ENCODE measurements at regions not wholly inside any gene's neighbourhood (a gene's known extent, or its start where the extent isn't known, plus 50 kb on each side); places are given as distances from the start of the nearest gene placed in this dataset.

GRCh38 chr2:139159177-139159576, 379.0 kb upstream of the NXPH2 start (continued):
- no peak for TF ChIP-seq ZSCAN4 (tag by site-specific recombination; IDR thresholded peaks at IDR 0.05)
- TF ChIP-seq SP2 (tag by site-specific recombination; IDR thresholded peaks at IDR 0.05), result no peak
- no peak for TF ChIP-seq ZNF202 (tag by site-specific recombination; IDR thresholded peaks at IDR 0.05; ENCODE audit: borderline replicate concordance)
- no peak for TF ChIP-seq ZBTB26 (tag by site-specific recombination; optimal IDR thresholded peaks at IDR 0.05)

GRCh38 chr2:139156730-139157129, 376.5 kb upstream of the NXPH2 start:
- ChIA-PET CTCF (interaction anchor here (0.7 kb wide), 1 partner anchor 1706 kb away, joined by 5 read pairs; no protein-coding TSS in a partner anchor), POLR2A (no interaction called here)
- H3K9me3 ChIP-seq (ENCODE audit: control insufficient read depth, insufficient read depth, low read depth, low read length), result no peaks in the 10 kb centered on the region
- H3K36me3 ChIP-seq (ENCODE audit: control insufficient read depth in 2 of 2, insufficient read depth in 1 of 2, low read length in 2 of 2), result no peaks in the 10 kb centered on the region
- H3K27ac ChIP-seq (ENCODE audit: extremely low read depth, low read depth, low read length), result no peak overlapping the region
- no peaks in the 10 kb centered on the region for H3K4me1 ChIP-seq (ENCODE audit: control insufficient read depth, insufficient read depth, low read length)
- H3K4me3 ChIP-seq (ENCODE audit: low read depth, low read length), result no peak overlapping the region
- no peak for TF ChIP-seq ZIC2 (tag by site-specific recombination; IDR thresholded peaks at IDR 0.05)
- TF ChIP-seq ZNF433 (tag by site-specific recombination; IDR thresholded peaks at IDR 0.05; ENCODE audit: low read depth), result no peak
- no peak for TF ChIP-seq KLF8 (tag by site-specific recombination; IDR thresholded peaks at IDR 0.05)
- TF ChIP-seq, protein P1, sequence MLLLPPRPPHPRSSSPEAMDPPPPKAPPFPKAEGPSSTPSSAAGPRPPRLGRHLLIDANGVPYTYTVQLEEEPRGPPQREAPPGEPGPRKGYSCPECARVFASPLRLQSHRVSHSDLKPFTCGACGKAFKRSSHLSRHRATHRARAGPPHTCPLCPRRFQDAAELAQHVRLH (tag by site-specific recombination; IDR thresholded peaks at IDR 0.05), result no peak
- no peak for TF ChIP-seq ZNF223 (tag by site-specific recombination; IDR thresholded peaks at IDR 0.05)
- no peak for TF ChIP-seq ZNF571 (tag by site-specific recombination; IDR thresholded peaks at IDR 0.05)
- TF ChIP-seq SCRT1 (tag by site-specific recombination; IDR thresholded peaks at IDR 0.05; ENCODE audit: borderline replicate concordance), result no peak
- no peak for TF ChIP-seq ZBTB26 (tag by site-specific recombination; optimal IDR thresholded peaks at IDR 0.05)
- TF ChIP-seq ZBTB1 (tag by site-specific recombination; IDR thresholded peaks at IDR 0.05), result no peak
- no peak for TF ChIP-seq ZNF645 (tag by site-specific recombination; IDR thresholded peaks at IDR 0.05)
- no peak for TF ChIP-seq ZEB2 (tag by site-specific recombination; IDR thresholded peaks at IDR 0.05)
- TF ChIP-seq ZNF792 (tag by site-specific recombination; IDR thresholded peaks at IDR 0.05), result no peak
- TF ChIP-seq, protein P2, sequence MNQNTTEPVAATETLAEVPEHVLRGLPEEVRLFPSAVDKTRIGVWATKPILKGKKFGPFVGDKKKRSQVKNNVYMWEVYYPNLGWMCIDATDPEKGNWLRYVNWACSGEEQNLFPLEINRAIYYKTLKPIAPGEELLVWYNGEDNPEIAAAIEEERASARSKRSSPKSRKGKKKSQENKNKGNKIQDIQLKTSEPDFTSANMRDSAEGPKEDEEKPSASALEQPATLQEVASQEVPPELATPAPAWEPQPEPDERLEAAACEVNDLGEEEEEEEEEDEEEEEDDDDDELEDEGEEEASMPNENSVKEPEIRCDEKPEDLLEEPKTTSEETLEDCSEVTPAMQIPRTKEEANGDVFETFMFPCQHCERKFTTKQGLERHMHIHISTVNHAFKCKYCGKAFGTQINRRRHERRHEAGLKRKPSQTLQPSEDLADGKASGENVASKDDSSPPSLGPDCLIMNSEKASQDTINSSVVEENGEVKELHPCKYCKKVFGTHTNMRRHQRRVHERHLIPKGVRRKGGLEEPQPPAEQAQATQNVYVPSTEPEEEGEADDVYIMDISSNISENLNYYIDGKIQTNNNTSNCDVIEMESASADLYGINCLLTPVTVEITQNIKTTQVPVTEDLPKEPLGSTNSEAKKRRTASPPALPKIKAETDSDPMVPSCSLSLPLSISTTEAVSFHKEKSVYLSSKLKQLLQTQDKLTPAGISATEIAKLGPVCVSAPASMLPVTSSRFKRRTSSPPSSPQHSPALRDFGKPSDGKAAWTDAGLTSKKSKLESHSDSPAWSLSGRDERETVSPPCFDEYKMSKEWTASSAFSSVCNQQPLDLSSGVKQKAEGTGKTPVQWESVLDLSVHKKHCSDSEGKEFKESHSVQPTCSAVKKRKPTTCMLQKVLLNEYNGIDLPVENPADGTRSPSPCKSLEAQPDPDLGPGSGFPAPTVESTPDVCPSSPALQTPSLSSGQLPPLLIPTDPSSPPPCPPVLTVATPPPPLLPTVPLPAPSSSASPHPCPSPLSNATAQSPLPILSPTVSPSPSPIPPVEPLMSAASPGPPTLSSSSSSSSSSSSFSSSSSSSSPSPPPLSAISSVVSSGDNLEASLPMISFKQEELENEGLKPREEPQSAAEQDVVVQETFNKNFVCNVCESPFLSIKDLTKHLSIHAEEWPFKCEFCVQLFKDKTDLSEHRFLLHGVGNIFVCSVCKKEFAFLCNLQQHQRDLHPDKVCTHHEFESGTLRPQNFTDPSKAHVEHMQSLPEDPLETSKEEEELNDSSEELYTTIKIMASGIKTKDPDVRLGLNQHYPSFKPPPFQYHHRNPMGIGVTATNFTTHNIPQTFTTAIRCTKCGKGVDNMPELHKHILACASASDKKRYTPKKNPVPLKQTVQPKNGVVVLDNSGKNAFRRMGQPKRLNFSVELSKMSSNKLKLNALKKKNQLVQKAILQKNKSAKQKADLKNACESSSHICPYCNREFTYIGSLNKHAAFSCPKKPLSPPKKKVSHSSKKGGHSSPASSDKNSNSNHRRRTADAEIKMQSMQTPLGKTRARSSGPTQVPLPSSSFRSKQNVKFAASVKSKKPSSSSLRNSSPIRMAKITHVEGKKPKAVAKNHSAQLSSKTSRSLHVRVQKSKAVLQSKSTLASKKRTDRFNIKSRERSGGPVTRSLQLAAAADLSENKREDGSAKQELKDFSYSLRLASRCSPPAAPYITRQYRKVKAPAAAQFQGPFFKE (tag by site-specific recombination; IDR thresholded peaks at IDR 0.05; ENCODE audit: borderline replicate concordance), result no peak
